Natural killer cell (primary cell): ENCODE measurements at regions not wholly inside any gene's neighbourhood (a gene's known extent, or its start where the extent isn't known, plus 50 kb on each side); places are given as distances from the start of the nearest gene placed in this dataset.

ENCODE experiments used
- ATAC-seq, 3 donors: fragments of 150-1000 bp in 2 of 3; fragments of 200-7000 bp in 1 of 3; cut with Tn5 transposase; 1 replicate in 1 of 3; 2 replicates in 2 of 3; pipeline ENCODE4 v1.10.0; 2021; ENCODE audit warnings: mild to moderate bottlenecking in 2 of 3, moderate library complexity in 2 of 3
- DNase-seq, 2 donors: peaks; one replicate each; pipeline versions ENCODE4 v3.0.0 to v3.0.0-alpha.2; 2013 to 2021; ENCODE audit warnings: mixed read lengths in 1 of 2
- H3K27ac ChIP-seq: one replicate; pipeline ENCODE4 v1.5.1; 2013; ENCODE audit warnings: mild to moderate bottlenecking, low read length
- H3K27me3 ChIP-seq: one replicate; pipeline ENCODE4 v1.6.1; 2013; ENCODE audit warnings: low read length; ENCODE audit not compliant: control insufficient read depth, insufficient read depth
- H3K36me3 ChIP-seq: one replicate; pipeline ENCODE4 v1.6.1; 2013; ENCODE audit warnings: low read length; ENCODE audit not compliant: control insufficient read depth, insufficient read depth
- H3K4me1 ChIP-seq: one replicate; pipeline ENCODE4 v1.6.1; 2013; ENCODE audit warnings: low read length; ENCODE audit not compliant: control insufficient read depth, insufficient read depth
- H3K4me3 ChIP-seq: one replicate; pipeline ENCODE4 v1.5.1; 2013; ENCODE audit warnings: low read length
- H3K9me3 ChIP-seq: one replicate; pipeline ENCODE4 v1.6.1; 2013; ENCODE audit warnings: low read length; ENCODE audit not compliant: control insufficient read depth, insufficient read depth
- H3K27ac Mint-ChIP-seq, 2 donors: one replicate each; pipeline ENCODE4 v1.8.0; 2022; ENCODE audit warnings: mild to moderate bottlenecking in 2 of 2, mixed read lengths in 2 of 2, moderate library complexity in 1 of 2
- H3K27me3 Mint-ChIP-seq, 2 donors: one replicate each; pipeline ENCODE4 v1.8.0; 2022; ENCODE audit warnings: low read depth in 2 of 2, mixed read lengths in 2 of 2
- H3K36me3 Mint-ChIP-seq: one replicate; pipeline ENCODE4 v1.8.0; 2022; ENCODE audit warnings: mixed read lengths
- H3K4me1 Mint-ChIP-seq, 2 donors: one replicate each; pipeline ENCODE4 v1.8.0; 2022; ENCODE audit warnings: mixed read lengths in 2 of 2
- H3K4me3 Mint-ChIP-seq: one replicate; pipeline ENCODE4 v1.8.0; 2022; ENCODE audit warnings: mild to moderate bottlenecking, moderate library complexity, mixed read lengths
- H3K9me3 Mint-ChIP-seq, 2 donors: one replicate each; pipeline ENCODE4 v1.8.0; 2022; ENCODE audit warnings: mixed read lengths in 2 of 2
- CTCF ChIP-seq: fragments of 200-600 bp; IDR thresholded peaks from one replicate; pipeline ENCODE4 v1.8.0; 2022; ENCODE audit warnings: antibody characterized with exemption
- WGBS: methylation state at CpG from one replicate; pipeline ENCODE4 v1.1.7; 2013; ENCODE audit warnings: missing lambda C conversion rate; ENCODE audit not compliant: insufficient coverage; 5-methylcytosine and 5-hydroxymethylcytosine counted together
- intact Hi-C: fragments of 100-400 bp; cut with micrococcal nuclease; formaldehyde crosslinking; loops from one replicate; pipeline ENCODE4 v1.14.2; 2022

- no peaks in the 10 kb centered on the region for H3K27me3 ChIP-seq
- DNase-seq: no peak
- Mint-ChIP-seq H3K4me1 (no peaks in the 10 kb centered on the region), H3K36me3 (peaks cover 8% of the 10 kb centered on the region), H3K27ac (no peak overlapping the region), H3K4me3 (no peak overlapping the region), H3K27me3 (no peaks in the 10 kb centered on the region), H3K9me3 (peaks cover 13 to 21% of the 10 kb centered on the region in 2 donors)
- WGBS: 88% methylated on average over 8 of the region's 8 CpGs
- no peaks in the 10 kb centered on the region for H3K4me1 ChIP-seq
- no peak for ATAC-seq
- no peak overlapping the region for H3K4me3 ChIP-seq
- TF ChIP-seq CTCF: no peak
- H3K36me3 ChIP-seq: no peaks in the 10 kb centered on the region
- H3K9me3 ChIP-seq: peaks cover 8% of the 10 kb centered on the region
- intact Hi-C loops: no loop called here
- no peak overlapping the region for H3K27ac ChIP-seq
These were observed 422.0 kb upstream of the MON1B start for GRCh38 chr16:76768948-76769347.

DNA sequence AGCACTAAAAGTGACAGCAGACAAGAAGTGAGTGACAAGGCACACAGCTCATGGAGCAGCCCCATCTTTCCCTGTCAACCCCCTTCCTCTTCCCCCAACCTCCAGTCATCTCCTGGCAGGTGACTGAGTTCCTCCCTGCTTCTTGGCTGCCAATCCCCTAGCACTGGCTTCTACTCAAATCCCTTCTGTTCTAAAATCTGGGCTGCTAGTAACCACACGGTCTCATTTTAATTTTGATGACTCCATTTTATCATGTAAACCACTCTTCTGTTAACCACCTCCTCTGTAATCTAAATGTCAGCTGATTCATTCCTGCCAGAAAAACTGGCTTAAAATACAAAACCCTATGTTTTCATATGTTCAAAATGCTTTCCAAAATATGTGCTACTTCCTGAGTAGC, 419.8 kb upstream of the MON1B start:
- TF ChIP-seq CTCF: no peak

GRCh38 chr16:76777721-76778465, 413.1 kb upstream of the MON1B start:
- WGBS: 100% methylated on average over 1 of the region's 7 CpGs
- H3K9me3 Mint-ChIP-seq: peaks cover 14% of the 10 kb centered on the region in 2 donors
- H3K4me3 Mint-ChIP-seq: no peak overlapping the region
- no peak for TF ChIP-seq CTCF
- no peaks in the 10 kb centered on the region for H3K27me3 Mint-ChIP-seq
- no peaks in the 10 kb centered on the region for H3K4me1 Mint-ChIP-seq
- no peak overlapping the region for H3K27ac Mint-ChIP-seq
- Histone ChIP-seq H3K4me3 (no peak overlapping the region), H3K36me3 (no peaks in the 10 kb centered on the region), H3K27me3 (no peaks in the 10 kb centered on the region), H3K4me1 (no peaks in the 10 kb centered on the region), H3K27ac (no peak overlapping the region), H3K9me3 (no peaks in the 10 kb centered on the region)
- intact Hi-C loops: no loop called here
- DNase-seq (no peak), ATAC-seq (no peak)
- H3K36me3 Mint-ChIP-seq: peaks cover 19% of the 10 kb centered on the region

More for the DNA sequence above, 419.8 kb upstream of the MON1B start:
- Histone ChIP-seq H3K4me1 (no peaks in the 10 kb centered on the region), H3K9me3 (peaks cover 8% of the 10 kb centered on the region), H3K27ac (no peak overlapping the region), H3K4me3 (no peak overlapping the region), H3K27me3 (no peaks in the 10 kb centered on the region), H3K36me3 (no peaks in the 10 kb centered on the region)
- Mint-ChIP-seq H3K4me1 (no peaks in the 10 kb centered on the region), H3K9me3 (peaks cover 7 to 16% of the 10 kb centered on the region in 2 donors), H3K27ac (no peak overlapping the region), H3K4me3 (no peak overlapping the region), H3K27me3 (no peaks in the 10 kb centered on the region), H3K36me3 (peaks cover 8% of the 10 kb centered on the region)
- no peak for ATAC-seq
- intact Hi-C loops: no loop called here
- no peak for DNase-seq
- 83% methylated on average over 1 of the region's 1 CpG for WGBS

GRCh38 chr16:76780556-76780955, 410.4 kb upstream of the MON1B start:
- Histone ChIP-seq H3K4me1 (no peaks in the 10 kb centered on the region), H3K27ac (no peak overlapping the region), H3K27me3 (no peaks in the 10 kb centered on the region), H3K9me3 (no peaks in the 10 kb centered on the region), H3K4me3 (no peak overlapping the region), H3K36me3 (no peaks in the 10 kb centered on the region)
- ATAC-seq (no peak), DNase-seq (no peak)
- H3K9me3 Mint-ChIP-seq: peaks cover 17 to 21% of the 10 kb centered on the region in 2 donors
- no peak overlapping the region for H3K4me3 Mint-ChIP-seq
- intact Hi-C loops: no loop called here
- no peak overlapping the region for H3K27ac Mint-ChIP-seq
- H3K4me1 Mint-ChIP-seq: no peaks in the 10 kb centered on the region
- peaks cover 25% of the 10 kb centered on the region for H3K36me3 Mint-ChIP-seq
- TF ChIP-seq CTCF: no peak
- no peaks in the 10 kb centered on the region for H3K27me3 Mint-ChIP-seq
